ENCODE measurements at regions not wholly inside any gene's neighbourhood (a gene's known extent, or its start where the extent isn't known, plus 50 kb on each side); places are given as distances from the start of the nearest gene placed in this dataset.

DNA sequence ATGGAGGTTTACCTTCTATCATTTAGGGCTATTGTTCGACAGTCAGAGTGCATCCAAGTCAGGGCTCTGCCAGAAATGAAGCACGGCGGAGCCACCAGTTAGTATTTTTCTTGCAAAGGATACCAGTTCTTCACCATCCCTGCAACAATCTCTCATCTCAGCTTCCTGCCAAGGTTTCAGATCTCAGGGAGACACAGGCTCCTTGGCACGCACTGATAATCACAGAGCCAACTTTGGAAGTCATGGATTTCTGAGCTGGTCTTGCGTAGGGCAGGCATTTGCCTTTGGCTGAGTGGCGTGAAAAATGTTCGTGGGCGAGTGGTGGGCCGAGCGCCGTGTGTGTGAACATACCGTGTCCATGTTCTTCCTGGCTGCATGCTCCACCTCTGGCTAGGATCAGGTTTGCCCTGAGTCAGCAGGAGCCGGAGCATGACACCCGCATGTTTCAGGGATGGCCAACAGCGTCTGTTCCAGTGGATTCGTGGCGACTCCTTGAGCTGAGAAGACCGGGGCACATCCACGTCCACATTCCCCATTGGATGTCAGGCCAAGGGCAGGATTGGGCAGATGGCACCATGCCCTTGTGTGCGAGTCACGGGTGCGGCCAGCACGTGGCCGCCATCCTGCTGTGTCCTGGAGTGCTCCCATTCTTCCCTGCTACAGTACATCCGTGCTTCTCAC, 118.5 kb upstream of the C1orf174 start:
- no TSS peak for BruUV-seq (replicated peaks)
- TF ChIP-seq CTCF (IDR thresholded peaks at IDR 0.05; ENCODE audit: unreplicated experiment) = no peak
- no peak overlapping the region for H3K27ac Mint-ChIP-seq (ENCODE audit: low read depth, unreplicated experiment)
- CTCF ChIA-PET = no interaction called here
- no peak for DNase-seq (ENCODE audit: unreplicated experiment)
- H3K4me3 Mint-ChIP-seq (ENCODE audit: unreplicated experiment) = no peak overlapping the region
- no peaks in the 10 kb centered on the region for H3K4me1 Mint-ChIP-seq (ENCODE audit: insufficient read depth, unreplicated experiment)
- peaks cover 6% of the 10 kb centered on the region for H3K36me3 Mint-ChIP-seq (ENCODE audit: insufficient read depth, unreplicated experiment)
- intact Hi-C loops (cut with micrococcal nuclease) = no loop called here
- peaks cover 30% of the 10 kb centered on the region for H3K9me3 Mint-ChIP-seq (ENCODE audit: unreplicated experiment)
- H3K27me3 Mint-ChIP-seq (ENCODE audit: insufficient read depth, unreplicated experiment) = no peaks in the 10 kb centered on the region
- POLR2A ChIA-PET = no interaction called here

- no peak for DNase-seq (ENCODE audit: unreplicated experiment)
- POLR2A ChIA-PET = no interaction called here
- BruUV-seq (replicated peaks) = no TSS peak
- no peaks in the 10 kb centered on the region for H3K27me3 Mint-ChIP-seq (ENCODE audit: insufficient read depth, unreplicated experiment)
- no peak overlapping the region for H3K27ac Mint-ChIP-seq (ENCODE audit: low read depth, unreplicated experiment)
- CTCF ChIA-PET = no interaction called here
- H3K9me3 Mint-ChIP-seq (ENCODE audit: unreplicated experiment) = peaks cover 27% of the 10 kb centered on the region
- no peak overlapping the region for H3K4me3 Mint-ChIP-seq (ENCODE audit: unreplicated experiment)
- intact Hi-C loops (cut with micrococcal nuclease) = no loop called here
- H3K4me1 Mint-ChIP-seq (ENCODE audit: insufficient read depth, unreplicated experiment) = no peaks in the 10 kb centered on the region
- peaks cover 6% of the 10 kb centered on the region for H3K36me3 Mint-ChIP-seq (ENCODE audit: insufficient read depth, unreplicated experiment)
- no peak for TF ChIP-seq CTCF (IDR thresholded peaks at IDR 0.05; ENCODE audit: unreplicated experiment)
These were observed 119.1 kb upstream of the C1orf174 start for GRCh38 chr1:4019147-4019521.

DNA sequence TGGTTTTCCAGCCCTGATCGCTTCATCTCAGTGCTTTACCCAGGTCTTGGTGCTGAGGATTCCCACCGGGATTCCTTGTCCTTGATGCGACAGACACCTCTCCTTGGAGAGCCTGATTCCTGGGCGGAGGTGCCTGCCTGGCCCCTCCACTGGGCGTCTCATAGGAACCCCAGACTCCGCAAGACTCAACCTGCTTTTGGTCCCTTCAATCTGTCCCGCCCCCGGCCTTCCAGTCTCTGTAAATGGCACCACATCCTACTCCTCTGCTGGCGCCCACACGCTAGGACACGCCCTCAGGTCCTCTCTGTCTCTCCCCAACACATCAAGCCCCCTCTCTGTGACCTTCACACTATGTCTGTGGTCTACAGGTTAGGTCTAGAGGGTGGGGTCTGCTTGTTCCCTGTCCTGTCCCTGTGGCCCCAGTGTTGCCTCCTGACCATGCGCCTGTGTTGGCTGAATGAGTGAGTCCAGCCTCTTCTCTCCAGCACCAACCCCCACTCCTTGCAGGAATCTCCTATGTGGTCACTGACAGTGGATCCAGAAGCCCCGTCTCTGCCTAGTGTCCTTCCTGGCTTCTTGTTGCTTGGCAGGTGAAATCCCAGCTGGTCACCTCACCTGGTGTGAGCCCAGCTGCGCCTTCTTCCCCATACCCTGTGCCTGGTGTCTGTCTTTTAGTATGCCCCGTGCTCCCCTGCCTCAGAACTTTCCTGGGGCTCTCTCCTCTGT, 119.7 kb upstream of the C1orf174 start:
- POLR2A ChIA-PET = no interaction called here
- H3K4me3 Mint-ChIP-seq (ENCODE audit: unreplicated experiment) = no peak overlapping the region
- H3K9me3 Mint-ChIP-seq (ENCODE audit: unreplicated experiment) = peaks cover 32% of the 10 kb centered on the region
- no peaks in the 10 kb centered on the region for H3K27me3 Mint-ChIP-seq (ENCODE audit: insufficient read depth, unreplicated experiment)
- no peak for DNase-seq (ENCODE audit: unreplicated experiment)
- CTCF ChIA-PET = no interaction called here
- H3K4me1 Mint-ChIP-seq (ENCODE audit: insufficient read depth, unreplicated experiment) = no peaks in the 10 kb centered on the region
- peaks cover 6% of the 10 kb centered on the region for H3K36me3 Mint-ChIP-seq (ENCODE audit: insufficient read depth, unreplicated experiment)
- intact Hi-C loops (cut with micrococcal nuclease) = no loop called here
- TF ChIP-seq CTCF (IDR thresholded peaks at IDR 0.05; ENCODE audit: unreplicated experiment) = no peak
- no TSS peak for BruUV-seq (replicated peaks)
- no peak overlapping the region for H3K27ac Mint-ChIP-seq (ENCODE audit: low read depth, unreplicated experiment)

DNA sequence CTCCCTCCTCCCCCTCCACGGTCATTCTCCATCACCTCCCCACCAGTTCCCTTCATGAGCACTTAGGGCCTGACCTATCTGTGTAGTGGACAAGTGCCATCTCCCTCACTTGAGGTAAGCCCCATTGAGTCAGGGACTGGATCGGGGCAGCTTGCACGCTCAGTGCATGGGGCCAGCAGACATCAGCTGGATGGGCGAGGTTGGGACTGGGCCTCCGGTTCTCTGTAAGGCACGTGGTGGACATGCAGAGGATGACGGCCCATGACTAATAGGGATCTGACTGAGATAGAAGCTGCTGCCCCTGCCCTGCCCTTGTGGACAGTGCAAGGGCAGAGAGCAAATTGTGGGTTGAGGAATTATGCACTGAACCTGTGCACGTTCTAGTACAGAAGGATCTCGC, 120.4 kb upstream of the C1orf174 start:
- TF ChIP-seq CTCF (IDR thresholded peaks at IDR 0.05; ENCODE audit: unreplicated experiment) = no peak
- ChIA-PET POLR2A (no interaction called here), CTCF (no interaction called here)
- DNase-seq (ENCODE audit: unreplicated experiment) = no peak
- peaks cover 6% of the 10 kb centered on the region for H3K36me3 Mint-ChIP-seq (ENCODE audit: insufficient read depth, unreplicated experiment)
- H3K27me3 Mint-ChIP-seq (ENCODE audit: insufficient read depth, unreplicated experiment) = no peaks in the 10 kb centered on the region
- no peak overlapping the region for H3K4me3 Mint-ChIP-seq (ENCODE audit: unreplicated experiment)
- no peak overlapping the region for H3K27ac Mint-ChIP-seq (ENCODE audit: low read depth, unreplicated experiment)
- H3K4me1 Mint-ChIP-seq (ENCODE audit: insufficient read depth, unreplicated experiment) = no peaks in the 10 kb centered on the region
- H3K9me3 Mint-ChIP-seq (ENCODE audit: unreplicated experiment) = peaks cover 39% of the 10 kb centered on the region
- BruUV-seq (replicated peaks) = no TSS peak
- intact Hi-C loops (cut with micrococcal nuclease) = no loop called here

Data from MCF 10A (cell line).